ENCODE measurements at regions not wholly inside any gene's neighbourhood (a gene's known extent, or its start where the extent isn't known, plus 50 kb on each side); places are given as distances from the start of the nearest gene placed in this dataset.

- TF ChIP-seq GATA3 (IDR thresholded peaks at IDR 0.05; ENCODE audit: low read depth, low read length) (no peak), GATA2 (IDR thresholded peaks at IDR 0.05; ENCODE audit: low read depth, low read length) (no peak)
Observed at GRCh38 chr9:25562101-25562500, 116.1 kb downstream of the TUSC1 start.

Data from SH-SY5Y (cell line).